Activated CD8-positive, alpha-beta memory T cell treated with anti-CD3 and anti-CD28 coated beads, Interleukin-2, amount 50 U/mL, for 1 hour (primary cell): ENCODE measurements at regions not wholly inside any gene's neighbourhood (a gene's known extent, or its start where the extent isn't known, plus 50 kb on each side); places are given as distances from the start of the nearest gene placed in this dataset.

Source experiments
- DNase-seq: peaks from one replicate; pipeline ENCODE4 v3.0.0-alpha.2; 2020; ENCODE audit errors: extremely low read depth

- DNase-seq: no peak
Observed at GRCh38 chr14:62006116-62006731, 244.0 kb downstream of the SNAPC1 start.

GRCh38 chr14:62015243-62015642 lies 253.0 kb downstream of the SNAPC1 start:
- DNase-seq: no peak

DNA sequence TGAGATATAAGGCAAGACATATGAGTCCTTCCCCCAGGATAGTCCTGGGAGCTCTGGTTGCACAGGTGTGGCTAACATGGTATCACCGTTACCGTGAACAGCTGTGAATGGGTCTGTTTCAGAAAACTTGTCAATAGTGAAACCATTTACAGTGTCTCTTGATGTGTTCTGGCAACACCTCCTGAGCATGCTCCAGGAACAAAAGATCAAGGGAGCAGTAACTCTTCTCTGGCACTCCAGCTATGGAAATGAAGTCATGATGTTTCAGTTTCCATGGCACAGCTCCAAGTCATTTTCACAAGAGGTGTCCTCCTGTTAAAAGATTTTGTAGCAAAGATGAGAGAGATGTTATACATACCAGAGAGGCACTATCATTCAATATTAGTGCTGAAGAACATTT lies 253.7 kb downstream of the SNAPC1 start:
- no peak for DNase-seq

GRCh38 chr14:62017651-62018230 lies 255.5 kb downstream of the SNAPC1 start:
- no peak for DNase-seq

- no peak for DNase-seq
Observed at GRCh38 chr14:62018606-62019005, 256.4 kb downstream of the SNAPC1 start.

- no peak for DNase-seq
Observed at GRCh38 chr14:62027958-62028357, 265.7 kb downstream of the SNAPC1 start.

GRCh38 chr14:62029569-62029924 lies 267.3 kb downstream of the SNAPC1 start:
- no peak for DNase-seq

- no peak for DNase-seq
Observed at GRCh38 chr14:62030387-62030786, 268.2 kb downstream of the SNAPC1 start.

DNA sequence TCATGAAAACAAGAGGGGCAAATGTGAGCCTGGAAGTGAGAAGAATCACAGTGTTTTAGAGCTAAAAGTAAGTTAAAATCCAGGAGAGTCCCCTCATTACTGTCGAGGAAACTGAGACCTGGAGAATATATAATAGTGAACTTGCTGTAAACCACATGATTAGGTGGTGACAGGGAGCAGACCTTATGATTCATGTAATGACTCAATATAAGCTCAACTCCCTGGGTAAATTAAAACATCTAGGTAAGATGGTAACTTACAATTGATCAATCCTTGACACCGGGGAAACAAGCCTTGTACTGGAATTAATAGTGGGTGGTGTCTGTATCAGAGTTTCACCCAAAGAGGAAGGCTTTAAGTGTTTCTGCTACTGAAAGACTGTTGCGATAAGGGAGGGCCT lies 269.3 kb downstream of the SNAPC1 start:
- no peak for DNase-seq

DNA sequence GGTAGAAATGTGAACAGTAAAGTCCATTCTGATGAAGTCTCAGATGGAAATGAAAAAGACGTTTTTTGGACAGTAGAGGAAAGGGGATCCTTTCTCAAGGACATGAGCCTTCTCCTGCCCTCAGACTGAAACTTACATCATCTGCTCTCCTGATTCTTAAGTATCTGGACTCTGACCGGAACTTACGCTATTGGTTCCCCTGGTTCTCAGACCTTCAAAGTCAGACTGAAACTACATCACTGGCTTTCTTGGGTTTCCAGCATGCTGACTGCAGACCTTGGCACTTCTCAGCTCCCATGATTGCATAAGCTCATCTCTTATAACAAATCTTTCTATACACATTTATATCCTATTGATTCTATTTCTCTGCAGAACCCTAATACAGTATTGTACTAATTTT lies 291.0 kb downstream of the SNAPC1 start:
- no peak for DNase-seq

- no peak for DNase-seq
Observed at GRCh38 chr14:62056789-62057188, 294.6 kb downstream of the SNAPC1 start.

DNA sequence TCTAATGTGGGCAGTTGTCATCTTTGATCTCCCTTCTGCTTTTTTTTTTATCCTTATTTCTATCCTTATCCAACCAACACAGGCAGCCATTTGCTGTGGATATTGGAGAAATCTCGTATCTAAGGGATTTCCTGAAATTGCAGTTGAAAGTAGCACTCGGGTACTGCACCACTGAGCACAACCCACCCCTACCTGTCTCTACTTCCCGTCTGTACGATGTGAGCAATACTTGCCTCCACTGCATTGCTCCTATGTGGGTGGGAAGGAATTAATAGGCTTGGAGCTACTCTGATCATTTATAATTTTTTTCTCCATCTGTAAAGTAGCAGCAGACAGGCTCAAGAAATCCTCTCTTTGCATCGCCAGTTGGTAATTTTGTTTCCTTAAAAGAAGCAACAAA lies 300.4 kb downstream of the SNAPC1 start:
- no peak for DNase-seq

DNA sequence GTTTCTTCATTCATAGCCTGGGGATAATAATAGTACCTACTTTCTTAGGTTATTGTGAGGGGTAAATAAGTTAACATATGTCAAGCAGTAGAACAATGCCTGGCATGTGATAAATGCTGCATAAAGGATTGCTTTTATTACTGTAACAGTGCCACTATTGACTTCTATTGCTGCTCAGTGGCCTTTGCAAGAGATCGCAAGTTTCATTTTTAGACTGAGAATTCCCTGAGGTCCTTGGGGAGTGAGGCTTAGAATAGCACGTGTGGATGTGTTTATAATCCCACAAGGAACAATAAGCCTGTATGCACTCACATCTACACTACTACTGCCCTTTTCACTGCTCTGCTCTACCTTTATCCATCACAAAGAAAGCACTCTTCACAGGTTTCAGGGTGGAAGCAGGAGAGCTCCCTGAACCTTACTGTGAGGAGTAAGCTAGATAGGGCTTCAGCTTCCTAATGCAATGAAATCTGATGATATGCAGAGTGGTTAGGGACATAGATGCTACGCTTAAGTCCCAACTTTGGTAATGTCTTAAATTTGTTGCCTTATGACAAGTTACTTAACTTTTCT lies 302.6 kb downstream of the SNAPC1 start:
- no peak for DNase-seq

GRCh38 chr14:62066304-62066703 lies 304.1 kb downstream of the SNAPC1 start:
- no peak for DNase-seq

GRCh38 chr14:62071039-62071438 lies 308.8 kb downstream of the SNAPC1 start:
- no peak for DNase-seq

DNA sequence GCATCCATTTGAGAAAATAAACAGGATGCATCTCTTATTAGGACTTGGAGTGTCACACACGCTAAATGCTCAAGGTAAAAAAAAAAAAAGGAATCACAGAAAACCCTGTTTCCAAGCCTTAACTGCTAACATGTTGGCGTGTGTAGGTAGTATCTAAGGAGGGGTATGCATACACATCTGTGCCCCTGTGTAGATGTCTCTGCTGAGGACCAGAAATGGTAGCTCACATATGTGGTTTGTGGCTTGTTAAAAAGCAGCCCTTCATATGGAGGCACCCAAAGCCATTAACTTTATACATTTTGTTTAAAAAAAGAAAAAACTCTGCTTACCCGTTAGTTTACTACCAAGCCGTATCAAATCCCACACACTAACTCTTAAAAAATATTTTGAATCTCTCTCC lies 314.1 kb downstream of the SNAPC1 start:
- no peak for DNase-seq

GRCh38 chr14:62076825-62077605 lies 314.8 kb downstream of the SNAPC1 start:
- DNase-seq: no peak

DNA sequence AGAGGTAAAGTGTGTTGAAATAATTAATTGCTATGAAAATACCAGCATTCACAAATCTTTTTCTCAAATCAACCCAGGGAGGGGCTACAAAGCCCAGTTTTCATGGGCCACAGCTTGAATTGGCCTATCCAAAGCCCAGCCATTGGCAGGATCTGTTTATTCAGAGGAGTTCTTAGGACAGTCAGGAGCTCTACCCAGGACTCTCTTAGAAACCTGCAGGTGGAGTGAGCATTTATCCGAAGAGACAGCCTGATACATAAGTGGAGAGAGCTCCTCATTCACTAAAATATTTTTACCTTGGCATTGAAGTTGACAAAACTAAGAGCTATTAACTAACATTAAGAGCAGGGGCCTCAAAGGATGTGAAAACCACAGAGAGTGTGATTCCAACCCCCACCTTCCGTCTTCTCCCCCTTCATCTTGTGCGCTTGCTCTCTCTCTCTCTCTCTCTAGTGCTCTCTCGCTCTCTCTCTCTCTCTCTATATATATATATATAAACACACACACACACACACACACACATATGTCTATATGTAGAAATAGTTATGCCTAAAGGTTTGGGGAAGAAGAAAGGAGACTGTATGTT lies 315.5 kb downstream of the SNAPC1 start:
- no peak for DNase-seq

- no peak for DNase-seq
Observed at GRCh38 chr14:62079038-62079437, 316.8 kb downstream of the SNAPC1 start.

DNA sequence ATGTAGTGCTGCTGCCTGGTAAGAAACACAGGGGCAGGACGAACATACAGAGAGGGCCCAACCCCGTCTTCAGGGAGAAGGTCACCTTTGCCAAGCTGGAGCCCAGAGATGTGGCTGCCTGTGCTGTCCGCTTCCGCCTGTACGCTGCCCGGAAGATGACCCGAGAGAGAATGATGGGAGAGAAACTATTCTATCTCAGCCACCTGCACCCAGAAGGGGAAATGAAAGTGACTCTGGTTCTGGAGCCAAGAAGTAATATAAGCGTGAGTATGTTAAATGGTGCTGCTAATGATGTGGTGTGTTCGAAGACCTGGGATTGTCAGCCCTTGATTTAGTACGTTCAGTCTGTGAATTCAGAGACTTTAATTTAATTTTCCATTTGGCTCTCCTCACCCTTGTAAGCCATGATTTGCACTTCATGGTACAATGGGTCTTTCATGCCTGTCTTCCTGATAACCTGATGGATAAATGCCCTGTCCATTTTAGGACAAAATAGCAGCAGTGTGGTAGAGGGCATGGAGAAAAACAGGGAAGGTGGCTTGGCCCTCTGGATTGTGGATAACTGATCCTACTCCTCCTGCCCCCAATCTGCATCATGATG lies 318.9 kb downstream of the SNAPC1 start:
- no peak for DNase-seq

- DNase-seq: no peak
Observed at GRCh38 chr14:62081951-62082350, 319.7 kb downstream of the SNAPC1 start.

GRCh38 chr14:62082779-62083178 lies 320.6 kb downstream of the SNAPC1 start:
- DNase-seq: no peak
